Ascending aorta (tissue), 2 donors: ENCODE measurements at regions not wholly inside any gene's neighbourhood (a gene's known extent, or its start where the extent isn't known, plus 50 kb on each side); places are given as distances from the start of the nearest gene placed in this dataset.

ENCODE experiments used
- DNase-seq, 2 donors: peaks; one replicate each; pipeline ENCODE4 v3.0.0-alpha.2; 2019; ENCODE audit warnings: low spot score in 2 of 2
- H3K27ac ChIP-seq, 2 donors: fragments of 200-600 bp; sonication (generic); one replicate each; pipeline ENCODE4 v1.5.1; 2016 to 2017; ENCODE audit warnings: mild to moderate bottlenecking in 1 of 2
- H3K27me3 ChIP-seq: fragments of 200-600 bp; sonication (generic); one replicate; pipeline ENCODE4 v1.5.1; 2017
- H3K36me3 ChIP-seq, 2 donors: fragments of 200-600 bp; sonication (generic); one replicate each; pipeline ENCODE4 v1.5.1; 2016
- H3K4me1 ChIP-seq, 2 donors: fragments of 200-600 bp; sonication (generic); one replicate each; pipeline ENCODE4 v1.5.1; 2016 to 2017; ENCODE audit warnings: mild to moderate bottlenecking in 1 of 2
- H3K4me3 ChIP-seq, 2 donors: fragments of 200-600 bp; sonication (generic); one replicate each; pipeline ENCODE4 v1.5.1; 2016 to 2017; ENCODE audit warnings: mild to moderate bottlenecking in 1 of 2
- H3K9me3 ChIP-seq, 2 donors: fragments of 200-600 bp; sonication (generic); one replicate each; pipeline ENCODE4 v1.5.1; 2016
- intact Hi-C: fragments of 100-400 bp; cut with DNase I; formaldehyde crosslinking; loops from one replicate; pipeline ENCODE4 v1.15.1; 2023
- TF ChIP-seq, protein P1 (sequence below), 3 experiments: fragments of 200-600 bp in 2 of 3; fragments of 450-650 bp in 1 of 3; sonication (generic) in 2 of 3; IDR thresholded peaks; one replicate each; pipeline ENCODE4 v1.5.1; 2016 to 2019; ENCODE audit warnings: antibody characterized with exemption in 3 of 3, mild to moderate bottlenecking in 1 of 3, moderate library complexity in 1 of 3

GRCh38 chr5:118320121-118320520 lies 668.2 kb downstream of the DTWD2 start:
- DNase-seq, result no peak
- Histone ChIP-seq H3K27me3 (no peaks in the 10 kb centered on the region), H3K36me3 (no peaks in the 10 kb centered on the region), H3K9me3 (no peaks in the 10 kb centered on the region), H3K4me3 (no peak overlapping the region), H3K4me1 (no peaks in the 10 kb centered on the region), H3K27ac (no peak overlapping the region)
- TF ChIP-seq, protein P1, sequence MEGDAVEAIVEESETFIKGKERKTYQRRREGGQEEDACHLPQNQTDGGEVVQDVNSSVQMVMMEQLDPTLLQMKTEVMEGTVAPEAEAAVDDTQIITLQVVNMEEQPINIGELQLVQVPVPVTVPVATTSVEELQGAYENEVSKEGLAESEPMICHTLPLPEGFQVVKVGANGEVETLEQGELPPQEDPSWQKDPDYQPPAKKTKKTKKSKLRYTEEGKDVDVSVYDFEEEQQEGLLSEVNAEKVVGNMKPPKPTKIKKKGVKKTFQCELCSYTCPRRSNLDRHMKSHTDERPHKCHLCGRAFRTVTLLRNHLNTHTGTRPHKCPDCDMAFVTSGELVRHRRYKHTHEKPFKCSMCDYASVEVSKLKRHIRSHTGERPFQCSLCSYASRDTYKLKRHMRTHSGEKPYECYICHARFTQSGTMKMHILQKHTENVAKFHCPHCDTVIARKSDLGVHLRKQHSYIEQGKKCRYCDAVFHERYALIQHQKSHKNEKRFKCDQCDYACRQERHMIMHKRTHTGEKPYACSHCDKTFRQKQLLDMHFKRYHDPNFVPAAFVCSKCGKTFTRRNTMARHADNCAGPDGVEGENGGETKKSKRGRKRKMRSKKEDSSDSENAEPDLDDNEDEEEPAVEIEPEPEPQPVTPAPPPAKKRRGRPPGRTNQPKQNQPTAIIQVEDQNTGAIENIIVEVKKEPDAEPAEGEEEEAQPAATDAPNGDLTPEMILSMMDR (IDR thresholded peaks at IDR 0.05), result no peak
- intact Hi-C loops, result no loop called here

DNA sequence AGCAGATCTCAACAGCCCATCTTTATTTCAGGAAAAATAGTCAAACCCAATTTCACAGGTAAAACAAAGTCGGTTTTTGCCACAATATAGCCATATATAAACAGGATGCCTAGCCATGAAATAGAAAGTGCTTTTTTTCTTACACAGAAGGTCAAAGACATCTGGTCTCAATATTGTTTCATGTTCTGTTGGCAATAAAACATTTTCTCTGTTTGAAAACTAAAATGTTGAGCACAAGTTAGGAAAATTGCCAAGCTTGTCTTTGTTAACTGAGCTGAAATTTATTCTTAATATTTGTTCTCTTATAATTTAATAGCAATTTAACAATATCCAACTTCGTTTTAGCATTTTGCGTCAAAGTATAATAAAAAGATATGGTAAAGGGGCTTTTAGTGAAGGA lies 673.4 kb downstream of the DTWD2 start:
- Histone ChIP-seq H3K9me3 (no peaks in the 10 kb centered on the region), H3K36me3 (no peaks in the 10 kb centered on the region), H3K27ac (no peak overlapping the region), H3K4me1 (no peaks in the 10 kb centered on the region), H3K27me3 (no peaks in the 10 kb centered on the region), H3K4me3 (no peak overlapping the region)
- intact Hi-C loops, result no loop called here
- TF ChIP-seq, protein P1 (IDR thresholded peaks at IDR 0.05), result no peak
- no peak for DNase-seq

DNA sequence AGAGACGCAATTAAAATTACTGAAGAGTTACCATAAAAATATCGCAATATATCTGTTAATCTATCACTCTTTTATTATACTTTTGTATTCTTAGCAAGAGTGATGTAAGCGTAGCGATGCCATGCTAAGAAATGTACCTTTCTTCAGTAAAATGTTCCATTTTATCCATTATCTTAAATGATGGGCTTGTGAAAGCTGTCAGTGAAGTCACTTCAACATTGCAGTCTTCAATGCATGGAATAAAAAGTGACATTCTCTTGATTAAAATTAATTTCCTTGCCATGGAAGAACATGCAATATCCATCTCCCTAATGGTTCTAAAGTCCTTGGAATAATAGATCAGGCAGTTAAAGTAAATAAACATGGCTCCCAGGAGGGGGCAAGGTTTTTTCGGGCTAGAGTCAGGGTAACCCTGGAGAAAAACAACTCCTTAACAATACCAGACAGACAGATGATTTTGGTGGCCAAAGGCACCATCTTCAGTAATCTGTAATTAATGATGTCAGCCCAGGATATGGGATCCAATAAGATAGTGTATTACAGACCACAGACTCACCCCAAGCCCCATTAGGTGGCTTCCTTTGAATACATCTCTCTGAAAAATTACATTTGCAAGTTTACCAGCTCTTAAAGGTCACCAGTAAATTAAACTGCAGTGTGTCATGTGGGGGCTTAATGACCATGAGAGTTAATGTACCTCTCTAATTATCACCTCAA lies 677.1 kb downstream of the DTWD2 start:
- Histone ChIP-seq H3K36me3 (no peaks in the 10 kb centered on the region), H3K27me3 (no peaks in the 10 kb centered on the region), H3K4me1 (no peaks in the 10 kb centered on the region), H3K27ac (no peak overlapping the region), H3K9me3 (no peaks in the 10 kb centered on the region), H3K4me3 (no peak overlapping the region)
- TF ChIP-seq, protein P1 (IDR thresholded peaks at IDR 0.05), result no peak
- intact Hi-C loops, result no loop called here
- no peak for DNase-seq

GRCh38 chr5:118310401-118310800 lies 677.9 kb downstream of the DTWD2 start:
- no peak for DNase-seq
- Histone ChIP-seq H3K9me3 (no peaks in the 10 kb centered on the region), H3K36me3 (no peaks in the 10 kb centered on the region), H3K4me3 (no peak overlapping the region), H3K4me1 (no peaks in the 10 kb centered on the region), H3K27ac (no peak overlapping the region), H3K27me3 (no peaks in the 10 kb centered on the region)
- intact Hi-C loops, result no loop called here
- TF ChIP-seq, protein P1 (IDR thresholded peaks at IDR 0.05), result no peak

DNA sequence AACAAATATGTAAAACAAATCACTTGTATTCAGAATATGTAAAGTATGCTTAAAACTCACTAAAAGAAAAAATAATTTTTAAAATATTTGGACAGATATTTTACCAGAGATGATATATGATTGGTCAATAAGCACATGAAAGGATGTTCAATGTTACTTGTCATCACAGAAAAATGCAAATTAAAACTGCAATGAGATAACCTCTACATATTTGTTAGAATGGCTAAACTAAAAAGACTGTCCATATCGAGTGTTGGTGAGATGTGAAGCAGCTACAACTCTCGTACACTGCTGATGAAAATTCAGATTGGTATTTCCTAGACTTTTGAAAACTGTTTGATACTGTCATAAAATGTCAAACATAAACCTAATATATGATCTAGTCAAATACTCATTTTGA lies 685.1 kb downstream of the DTWD2 start:
- no peaks in the 10 kb centered on the region for H3K9me3 ChIP-seq
- intact Hi-C loops, result no loop called here
- H3K4me1 ChIP-seq, result no peaks in the 10 kb centered on the region
- H3K27ac ChIP-seq, result no peak overlapping the region
- TF ChIP-seq, protein P1 (IDR thresholded peaks at IDR 0.05), result no peak
- no peak overlapping the region for H3K4me3 ChIP-seq
- no peak for DNase-seq
- H3K36me3 ChIP-seq, result no peaks in the 10 kb centered on the region
- no peaks in the 10 kb centered on the region for H3K27me3 ChIP-seq

- no peaks in the 10 kb centered on the region for H3K27me3 ChIP-seq
- no peaks in the 10 kb centered on the region for H3K36me3 ChIP-seq
- no peak overlapping the region for H3K4me3 ChIP-seq
- H3K27ac ChIP-seq, result no peak overlapping the region
- no peak for DNase-seq
- intact Hi-C loops, result no loop called here
- H3K4me1 ChIP-seq, result no peaks in the 10 kb centered on the region
- no peaks in the 10 kb centered on the region for H3K9me3 ChIP-seq
- TF ChIP-seq, protein P1 (IDR thresholded peaks at IDR 0.05), result no peak
Measured at GRCh38 chr5:118302786-118303185, 685.6 kb downstream of the DTWD2 start.
